Right lobe of liver (tissue), 6 donors: ENCODE measurements at regions not wholly inside any gene's neighbourhood (a gene's known extent, or its start where the extent isn't known, plus 50 kb on each side); places are given as distances from the start of the nearest gene placed in this dataset.

Source experiments
- ATAC-seq, 4 donors: fragments of 200-7000 bp; cut with Tn5 transposase; one replicate each; pipeline ENCODE4 v1.9.1; 2020; ENCODE audit warnings: mild to moderate bottlenecking in 4 of 4, moderate library complexity in 4 of 4
- DNase-seq, 3 donors: peaks; one replicate each; pipeline ENCODE4 v3.0.0-alpha.2; 2020
- H3K27ac ChIP-seq, 3 donors: fragments of 200-600 bp; one replicate each; pipeline ENCODE4 v1.8.0; 2022
- H3K27me3 ChIP-seq, 2 donors: fragments of 200-600 bp; one replicate each; pipeline ENCODE4 v1.8.0; 2022
- H3K36me3 ChIP-seq, 4 donors: fragments of 200-600 bp; sonication (generic) in 1 of 4; one replicate each; pipeline versions ENCODE4 v1.5.1 to v1.8.0; 2017 to 2022; ENCODE audit warnings: control low read depth in 1 of 4
- H3K4me1 ChIP-seq, 4 donors: fragments of 200-600 bp; sonication (generic) in 1 of 4; one replicate each; pipeline versions ENCODE4 v1.5.1 to v1.8.0; 2017 to 2022; ENCODE audit warnings: control low read depth in 1 of 4
- H3K4me3 ChIP-seq, 3 donors: fragments of 200-600 bp; one replicate each; pipeline ENCODE4 v1.8.0; 2022
- H3K9me3 ChIP-seq, 4 donors: fragments of 200-600 bp; sonication (generic) in 1 of 4; one replicate each; pipeline versions ENCODE4 v1.5.1 to v1.8.0; 2017 to 2022; ENCODE audit warnings: control low read depth in 1 of 4
- CTCF ChIP-seq, 4 donors: fragments of 200-600 bp in 3 of 4; fragments of 450-650 bp in 1 of 4; IDR thresholded peaks; one replicate each; pipeline versions ENCODE4 v1.5.1 to v1.8.0; 2016 to 2022; ENCODE audit warnings: antibody characterized with exemption in 4 of 4, mild to moderate bottlenecking in 2 of 4
- POLR2A ChIP-seq: fragments of 450-650 bp; IDR thresholded peaks from one replicate; pipeline ENCODE4 v1.6.1; 2017; ENCODE audit warnings: antibody characterized with exemption, mild to moderate bottlenecking
- WGBS: methylation state at CpG from one replicate; pipeline ENCODE4 v1.1.6; 2018; ENCODE audit warnings: low coverage, low lambda C conversion rate; ENCODE audit not compliant: insufficient coverage; ENCODE audit errors: missing lambda C conversion rate; 5-methylcytosine and 5-hydroxymethylcytosine counted together
- intact Hi-C, 2 donors: fragments of 100-400 bp; cut with DNase I; formaldehyde crosslinking; loops; one replicate each; pipeline versions ENCODE4 v1.11.2 to v1.14.1; 2022
- donor health status: DM: no; HTN: yes; CAD: no.
- donor health status: DM: no; HTN: no; CAD: no.
- donor health status: DM: no; HTN: no; CAD: no.
- donor health status: DM: no; HTN: yes; CAD: no.
- donor health status: DM: no; HTN: yes; CAD: no.

DNA sequence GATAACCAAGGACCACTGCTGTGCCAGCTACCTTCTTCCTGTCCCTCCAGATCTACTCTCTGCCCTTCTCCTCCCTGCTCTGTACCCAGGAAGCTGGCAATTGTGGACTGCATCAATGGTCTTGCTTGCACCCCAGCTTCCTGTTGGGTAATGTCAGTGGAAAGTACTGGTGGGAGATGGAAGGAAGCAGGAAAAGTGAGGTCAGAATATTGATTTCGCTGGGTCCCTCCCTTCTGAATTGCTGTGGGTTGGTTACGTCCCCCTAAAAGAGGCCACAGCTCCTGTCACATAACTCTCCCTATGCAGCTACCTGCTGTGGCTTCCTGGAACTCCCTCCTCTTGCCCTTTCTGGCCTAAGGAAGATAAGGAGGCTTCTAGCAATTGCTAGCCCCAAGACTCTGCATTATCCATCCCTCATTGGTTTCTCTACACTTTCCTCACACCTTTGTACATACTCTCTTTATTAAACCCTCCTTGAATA lies 81.2 kb downstream of the RASSF10 start:
- Histone ChIP-seq H3K27ac (no peak overlapping the region), H3K9me3 (peaks cover 0 to 3% (median 0%) of the 10 kb centered on the region in 4 donors), H3K4me1 (no peaks in the 10 kb centered on the region), H3K4me3 (no peak overlapping the region), H3K27me3 (no peaks in the 10 kb centered on the region), H3K36me3 (no peaks in the 10 kb centered on the region)
- 86% methylated on average over 1 of the region's 2 CpGs for WGBS
- intact Hi-C loops, result no loop called here
- ATAC-seq (no peak), DNase-seq (no peak)
- TF ChIP-seq POLR2A, result no peak
- no peak for TF ChIP-seq CTCF (IDR thresholded peaks at IDR 0.05)

- H3K27ac ChIP-seq, result no peak overlapping the region
- ATAC-seq (no peak), DNase-seq (no peak)
- TF ChIP-seq CTCF (IDR thresholded peaks at IDR 0.05) (no peak), POLR2A (no peak)
- intact Hi-C loops, result no loop called here
- H3K27me3 ChIP-seq, result no peaks in the 10 kb centered on the region
- H3K4me3 ChIP-seq, result no peak overlapping the region
- H3K36me3 ChIP-seq, result no peaks in the 10 kb centered on the region
- peaks cover 0 to 3% (median 0%) of the 10 kb centered on the region in 4 donors for H3K9me3 ChIP-seq
- H3K4me1 ChIP-seq, result no peaks in the 10 kb centered on the region
These were observed 82.3 kb downstream of the RASSF10 start for GRCh38 chr11:13091373-13091772.

GRCh38 chr11:13091804-13092203 lies 82.7 kb downstream of the RASSF10 start:
- no peaks in the 10 kb centered on the region for H3K36me3 ChIP-seq
- no peak for TF ChIP-seq POLR2A
- no peak for TF ChIP-seq CTCF (IDR thresholded peaks at IDR 0.05)
- intact Hi-C loops, result no loop called here
- H3K27me3 ChIP-seq, result no peaks in the 10 kb centered on the region
- 33% methylated on average over 1 of the region's 1 CpG for WGBS
- H3K4me1 ChIP-seq, result no peaks in the 10 kb centered on the region
- H3K4me3 ChIP-seq, result no peak overlapping the region
- peaks cover 0 to 3% (median 0%) of the 10 kb centered on the region in 4 donors for H3K9me3 ChIP-seq
- ATAC-seq (no peak), DNase-seq (no peak)
- H3K27ac ChIP-seq, result no peak overlapping the region

GRCh38 chr11:13094930-13095687 lies 86.0 kb downstream of the RASSF10 start:
- WGBS, result 29% methylated on average over 6 of the region's 6 CpGs
- DNase-seq (no peak), ATAC-seq (no peak)
- intact Hi-C loops, result no loop called here
- Histone ChIP-seq H3K4me3 (no peak overlapping the region), H3K9me3 (peaks cover 0 to 3% (median 0%) of the 10 kb centered on the region in 4 donors), H3K27me3 (no peaks in the 10 kb centered on the region), H3K27ac (no peak overlapping the region), H3K36me3 (no peaks in the 10 kb centered on the region), H3K4me1 (no peaks in the 10 kb centered on the region)
- TF ChIP-seq POLR2A (no peak), CTCF (IDR thresholded peaks at IDR 0.05) (no peak)
